ENCODE measurements at regions not wholly inside any gene's neighbourhood (a gene's known extent, or its start where the extent isn't known, plus 50 kb on each side); places are given as distances from the start of the nearest gene placed in this dataset.

- H3K27ac ChIP-seq = no peak overlapping the region
- no peak for DNase-seq
- intact Hi-C loops (cut with DNase I) = no loop called here
- no peak for ATAC-seq
- no peaks in the 10 kb centered on the region for H3K36me3 ChIP-seq
- peaks cover 0 to 39% (median 18%) of the 10 kb centered on the region in 11 donors for H3K9me3 ChIP-seq
- no peaks in the 10 kb centered on the region for H3K27me3 ChIP-seq
- no peaks in the 10 kb centered on the region for H3K4me1 ChIP-seq
- 72% methylated on average over 1 of the region's 1 CpG for WGBS, 2 donors
- no peak for TF ChIP-seq CTCF (IDR thresholded peaks at IDR 0.05)
- H3K4me3 ChIP-seq = no peak overlapping the region
These were observed 176.4 kb upstream of the GYPA start for GRCh38 chr4:144316869-144317268.

GRCh38 chr4:144318797-144319196, 178.3 kb upstream of the GYPA start:
- peaks cover 0 to 34% (median 16%) of the 10 kb centered on the region in 11 donors for H3K9me3 ChIP-seq
- DNase-seq (no peak), ATAC-seq (no peak)
- no peak for TF ChIP-seq CTCF (IDR thresholded peaks at IDR 0.05)
- H3K4me3 ChIP-seq = no peak overlapping the region
- no peak overlapping the region for H3K27ac ChIP-seq
- H3K27me3 ChIP-seq = no peaks in the 10 kb centered on the region
- no peaks in the 10 kb centered on the region for H3K4me1 ChIP-seq
- intact Hi-C loops (cut with DNase I) = no loop called here
- 62 to 64% methylated on average over 3 of the region's 3 CpGs for WGBS, 2 donors
- no peaks in the 10 kb centered on the region for H3K36me3 ChIP-seq

- ATAC-seq = no peak
- Histone ChIP-seq H3K36me3 (no peaks in the 10 kb centered on the region), H3K4me1 (no peaks in the 10 kb centered on the region), H3K27me3 (no peaks in the 10 kb centered on the region), H3K4me3 (no peak overlapping the region), H3K27ac (no peak overlapping the region), H3K9me3 (no peaks in the 10 kb centered on the region)
- 47 to 65% methylated on average over 1 of the region's 1 CpG for WGBS, 2 donors
- intact Hi-C loops (cut with DNase I) = no loop called here
- TF ChIP-seq CTCF (IDR thresholded peaks at IDR 0.05) = no peak
- DNase-seq = no peak
These were observed 196.1 kb upstream of the GYPA start for GRCh38 chr4:144336633-144337032.

- H3K4me1 ChIP-seq = no peaks in the 10 kb centered on the region
- no peak overlapping the region for H3K27ac ChIP-seq
- ATAC-seq (no peak), DNase-seq (no peak)
- no peaks in the 10 kb centered on the region for H3K36me3 ChIP-seq
- H3K27me3 ChIP-seq = no peaks in the 10 kb centered on the region
- H3K4me3 ChIP-seq = no peak overlapping the region
- TF ChIP-seq CTCF (IDR thresholded peaks at IDR 0.05) = no peak
- H3K9me3 ChIP-seq = no peaks in the 10 kb centered on the region
- intact Hi-C loops (cut with DNase I) = no loop called here
These were observed 197.6 kb upstream of the GYPA start for GRCh38 chr4:144338148-144338547.

- no peaks in the 10 kb centered on the region for H3K36me3 ChIP-seq
These were observed 198.3 kb upstream of the GYPA start for GRCh38 chr4:144338834-144339233.

More at GRCh38 chr4:144338834-144339233, 198.3 kb upstream of the GYPA start:
- Histone ChIP-seq H3K9me3 (no peaks in the 10 kb centered on the region), H3K27ac (no peak overlapping the region), H3K27me3 (no peaks in the 10 kb centered on the region), H3K4me1 (no peaks in the 10 kb centered on the region), H3K4me3 (no peak overlapping the region)
- 95 to 96% methylated on average over 2 of the region's 2 CpGs for WGBS, 2 donors
- ATAC-seq = no peak
- no peak for DNase-seq
- no peak for TF ChIP-seq CTCF (IDR thresholded peaks at IDR 0.05)
- intact Hi-C loops (cut with DNase I) = no loop called here
